Endothelial cell (in vitro differentiated cells): ENCODE measurements at regions not wholly inside any gene's neighbourhood (a gene's known extent, or its start where the extent isn't known, plus 50 kb on each side); places are given as distances from the start of the nearest gene placed in this dataset.

Source experiments
- DNase-seq: peaks from one replicate; pipeline ENCODE4 v3.0.0; 2021; ENCODE audit warnings: low spot score
- H3K27ac Mint-ChIP-seq: one replicate; pipeline ENCODE4 v1.8.0; 2021; ENCODE audit warnings: mixed read lengths, inconsistent platforms; ENCODE audit not compliant: unreplicated experiment
- H3K27me3 Mint-ChIP-seq: one replicate; pipeline ENCODE4 v1.8.0; 2021; ENCODE audit warnings: mild to moderate bottlenecking, moderate library complexity, mixed read lengths, inconsistent platforms; ENCODE audit not compliant: unreplicated experiment
- H3K36me3 Mint-ChIP-seq: one replicate; pipeline ENCODE4 v1.8.0; 2021; ENCODE audit warnings: mild to moderate bottlenecking, low read depth, mixed read lengths, inconsistent platforms; ENCODE audit not compliant: unreplicated experiment
- H3K4me1 Mint-ChIP-seq: one replicate; pipeline ENCODE4 v1.8.0; 2021; ENCODE audit warnings: mild to moderate bottlenecking, mixed read lengths, inconsistent platforms; ENCODE audit not compliant: unreplicated experiment
- H3K4me3 Mint-ChIP-seq: one replicate; pipeline ENCODE4 v1.8.0; 2021; ENCODE audit warnings: mild to moderate bottlenecking, mixed read lengths, inconsistent platforms; ENCODE audit not compliant: unreplicated experiment
- H3K9me3 Mint-ChIP-seq: one replicate; pipeline ENCODE4 v1.8.0; 2021; ENCODE audit warnings: mixed read lengths, inconsistent platforms; ENCODE audit not compliant: unreplicated experiment
- CTCF ChIP-seq: fragments of 200-600 bp; sonication (generic); IDR thresholded peaks from one replicate; pipeline ENCODE4 v1.5.0; 2021; ENCODE audit warnings: antibody characterized with exemption; ENCODE audit not compliant: unreplicated experiment

- peaks cover 19% of the 10 kb centered on the region for H3K4me1 Mint-ChIP-seq
- no peak for TF ChIP-seq CTCF
- peaks cover 2% of the 10 kb centered on the region for H3K27me3 Mint-ChIP-seq
- no peak for DNase-seq
- peaks cover 4% of the 10 kb centered on the region for H3K9me3 Mint-ChIP-seq
- H3K36me3 Mint-ChIP-seq, result no peaks in the 10 kb centered on the region
- no peak overlapping the region for H3K4me3 Mint-ChIP-seq
- H3K27ac Mint-ChIP-seq, result no peak overlapping the region
Observed at GRCh38 chr14:71783786-71784185, 148.4 kb upstream of the RGS6 start.

- no peaks in the 10 kb centered on the region for H3K9me3 Mint-ChIP-seq
- DNase-seq, result no peak
- H3K4me1 Mint-ChIP-seq, result no peaks in the 10 kb centered on the region
- H3K27ac Mint-ChIP-seq, result no peak overlapping the region
- TF ChIP-seq CTCF, result no peak
- H3K27me3 Mint-ChIP-seq, result no peaks in the 10 kb centered on the region
- H3K36me3 Mint-ChIP-seq, result no peaks in the 10 kb centered on the region
- no peak overlapping the region for H3K4me3 Mint-ChIP-seq
Observed at GRCh38 chr14:71789005-71789404, 143.2 kb upstream of the RGS6 start.

GRCh38 chr14:71799841-71800240, 132.4 kb upstream of the RGS6 start:
- Mint-ChIP-seq H3K4me3 (no peak overlapping the region), H3K27ac (no peak overlapping the region), H3K36me3 (no peaks in the 10 kb centered on the region), H3K27me3 (peaks cover 2% of the 10 kb centered on the region), H3K9me3 (no peaks in the 10 kb centered on the region), H3K4me1 (no peaks in the 10 kb centered on the region)
- DNase-seq, result no peak
- TF ChIP-seq CTCF, result no peak

GRCh38 chr14:71800878-71801277, 131.4 kb upstream of the RGS6 start:
- H3K27ac Mint-ChIP-seq, result no peak overlapping the region
- TF ChIP-seq CTCF, result no peak
- H3K36me3 Mint-ChIP-seq, result no peaks in the 10 kb centered on the region
- no peak for DNase-seq
- no peaks in the 10 kb centered on the region for H3K4me1 Mint-ChIP-seq
- no peak overlapping the region for H3K4me3 Mint-ChIP-seq
- no peaks in the 10 kb centered on the region for H3K9me3 Mint-ChIP-seq
- peaks cover 2% of the 10 kb centered on the region for H3K27me3 Mint-ChIP-seq

GRCh38 chr14:71803539-71804260, 128.5 kb upstream of the RGS6 start:
- no peak for DNase-seq
- H3K9me3 Mint-ChIP-seq, result no peaks in the 10 kb centered on the region
- H3K27ac Mint-ChIP-seq, result no peak overlapping the region
- no peaks in the 10 kb centered on the region for H3K4me1 Mint-ChIP-seq
- H3K27me3 Mint-ChIP-seq, result peaks cover 3% of the 10 kb centered on the region
- no peaks in the 10 kb centered on the region for H3K36me3 Mint-ChIP-seq
- no peak overlapping the region for H3K4me3 Mint-ChIP-seq
- TF ChIP-seq CTCF, result no peak
